Sigmoid colon (tissue), 6 donors: ENCODE measurements at regions not wholly inside any gene's neighbourhood (a gene's known extent, or its start where the extent isn't known, plus 50 kb on each side); places are given as distances from the start of the nearest gene placed in this dataset.

Source experiments
- DNase-seq: peaks from one replicate; pipeline ENCODE4 v3.0.0-alpha.2; 2019
- H3K27ac ChIP-seq, 4 donors: fragments of 200-600 bp; sonication (generic); one replicate each; pipeline ENCODE4 v1.5.1; 2016 to 2019; ENCODE audit warnings: mild to moderate bottlenecking in 1 of 4
- H3K27me3 ChIP-seq, 3 donors: fragments of 200-600 bp; sonication (generic); one replicate each; pipeline ENCODE4 v1.5.1; 2019; ENCODE audit warnings: mild to moderate bottlenecking in 1 of 3
- H3K36me3 ChIP-seq, 4 donors: fragments of 200-600 bp; sonication (generic); one replicate each; pipeline ENCODE4 v1.5.1; 2016 to 2019
- H3K4me1 ChIP-seq, 4 donors: fragments of 200-600 bp; sonication (generic); one replicate each; pipeline ENCODE4 v1.5.1; 2017 to 2019
- H3K4me3 ChIP-seq, 4 donors: fragments of 200-600 bp; sonication (generic); one replicate each; pipeline ENCODE4 v1.5.1; 2017 to 2019; ENCODE audit warnings: mild to moderate bottlenecking in 2 of 4, moderate library complexity in 1 of 4
- H3K9me3 ChIP-seq, 4 donors: fragments of 200-600 bp in 3 of 4; sonication (generic) in 3 of 4; one replicate each; pipeline versions ENCODE4 v1.5.1 to v1.6.1; 2013 to 2019
- CTCF ChIP-seq, 4 experiments: fragments of 450-650 bp in 3 of 4; fragments of 200-600 bp in 1 of 4; IDR thresholded peaks; one replicate each; pipeline ENCODE4 v1.5.1; 2016 to 2019; ENCODE audit warnings: antibody characterized with exemption in 4 of 4, mild to moderate bottlenecking in 3 of 4, moderate library complexity in 2 of 4
- EP300 ChIP-seq, 4 donors: sonication (generic); formaldehyde crosslinking; IDR thresholded peaks; one replicate each; pipeline ENCODE4 v1.6.1; 2017; ENCODE audit warnings: antibody characterized with exemption in 4 of 4
- POLR2A ChIP-seq, 2 donors: fragments of 450-650 bp; IDR thresholded peaks; one replicate each; pipeline ENCODE4 v1.6.1; 2016; ENCODE audit warnings: antibody characterized with exemption in 2 of 2, mild to moderate bottlenecking in 2 of 2, moderate library complexity in 2 of 2
- POLR2AphosphoS5 ChIP-seq, 4 donors: sonication (generic); formaldehyde crosslinking; IDR thresholded peaks; one replicate each; pipeline ENCODE4 v1.6.1; 2017; ENCODE audit warnings: antibody characterized with exemption in 4 of 4
- WGBS, 2 donors: extraction: QIAGEN DNeasy Blood & Tissue Kit; methylation state at CpG; one replicate each; pipeline ENCODE4 v1.1.7; 2013; 5-methylcytosine and 5-hydroxymethylcytosine counted together
- intact Hi-C: fragments of 100-400 bp; cut with DNase I; formaldehyde crosslinking; loops from one replicate; pipeline ENCODE4 v1.15.1; 2023
- donor health status: healthy with polysubstance abuse.
- donor health status: healthy.

- TF ChIP-seq CTCF (IDR thresholded peaks at IDR 0.05) (no peak), EP300 (IDR thresholded peaks at IDR 0.05) (no peak), POLR2A (IDR thresholded peaks at IDR 0.05) (no peak), POLR2AphosphoS5 (IDR thresholded peaks at IDR 0.05) (no peak)
- DNase-seq: no peak
- 89 to 92% methylated on average over 2 of the region's 2 CpGs for WGBS, 2 donors
- H3K4me3 ChIP-seq: no peak overlapping the region
- intact Hi-C loops: no loop called here
- H3K36me3 ChIP-seq: no peaks in the 10 kb centered on the region
- H3K27ac ChIP-seq: no peak overlapping the region
- no peaks in the 10 kb centered on the region for H3K4me1 ChIP-seq
- no peaks in the 10 kb centered on the region for H3K9me3 ChIP-seq
- no peaks in the 10 kb centered on the region for H3K27me3 ChIP-seq
These were observed 498.4 kb downstream of the DSC3 start for GRCh38 chr18:30544141-30544540.

GRCh38 chr18:30533716-30534115 is 508.8 kb downstream of the DSC3 start:
- Histone ChIP-seq H3K27ac (no peak overlapping the region), H3K36me3 (no peaks in the 10 kb centered on the region), H3K4me1 (no peaks in the 10 kb centered on the region), H3K27me3 (no peaks in the 10 kb centered on the region), H3K4me3 (no peak overlapping the region), H3K9me3 (no peaks in the 10 kb centered on the region)
- intact Hi-C loops: no loop called here
- 90 to 91% methylated on average over 1 of the region's 1 CpG for WGBS, 2 donors
- no peak for DNase-seq
- TF ChIP-seq POLR2A (IDR thresholded peaks at IDR 0.05): no peak
- no peak for TF ChIP-seq EP300 (IDR thresholded peaks at IDR 0.05)
- TF ChIP-seq POLR2AphosphoS5 (IDR thresholded peaks at IDR 0.05): no peak
- no peak for TF ChIP-seq CTCF (IDR thresholded peaks at IDR 0.05)

- Histone ChIP-seq H3K9me3 (no peaks in the 10 kb centered on the region), H3K27ac (no peak overlapping the region), H3K4me1 (no peaks in the 10 kb centered on the region), H3K27me3 (no peaks in the 10 kb centered on the region), H3K4me3 (no peak overlapping the region), H3K36me3 (no peaks in the 10 kb centered on the region)
- no peak for DNase-seq
- intact Hi-C loops: no loop called here
- TF ChIP-seq POLR2A (IDR thresholded peaks at IDR 0.05): no peak
- no peak for TF ChIP-seq CTCF (IDR thresholded peaks at IDR 0.05)
- TF ChIP-seq POLR2AphosphoS5 (IDR thresholded peaks at IDR 0.05): no peak
- TF ChIP-seq EP300 (IDR thresholded peaks at IDR 0.05): no peak
- 91 to 95% methylated on average over 1 of the region's 1 CpG for WGBS, 2 donors
These were observed 514.6 kb downstream of the DSC3 start for GRCh38 chr18:30527917-30528316.

- TF ChIP-seq POLR2A (IDR thresholded peaks at IDR 0.05) (no peak), POLR2AphosphoS5 (IDR thresholded peaks at IDR 0.05) (no peak), EP300 (IDR thresholded peaks at IDR 0.05) (no peak), CTCF (IDR thresholded peaks at IDR 0.05) (no peak)
- WGBS, 2 donors: 88 to 89% methylated on average over 1 of the region's 1 CpG
These were observed 515.3 kb downstream of the DSC3 start for GRCh38 chr18:30527226-30527625.

GRCh38 chr18:30522288-30522929 is 520.1 kb downstream of the DSC3 start:
- WGBS, 2 donors: 86 to 88% methylated on average over 4 of the region's 4 CpGs
- intact Hi-C loops: no loop called here
- Histone ChIP-seq H3K27ac (no peak overlapping the region), H3K36me3 (no peaks in the 10 kb centered on the region), H3K4me1 (no peaks in the 10 kb centered on the region), H3K27me3 (no peaks in the 10 kb centered on the region), H3K4me3 (no peak overlapping the region), H3K9me3 (no peaks in the 10 kb centered on the region)
- TF ChIP-seq POLR2A (IDR thresholded peaks at IDR 0.05) (no peak), CTCF (IDR thresholded peaks at IDR 0.05) (no peak), POLR2AphosphoS5 (IDR thresholded peaks at IDR 0.05) (no peak), EP300 (IDR thresholded peaks at IDR 0.05) (no peak)
- DNase-seq: no peak

More at GRCh38 chr18:30527226-30527625, 515.3 kb downstream of the DSC3 start:
- DNase-seq: no peak
- Histone ChIP-seq H3K4me1 (no peaks in the 10 kb centered on the region), H3K9me3 (no peaks in the 10 kb centered on the region), H3K36me3 (no peaks in the 10 kb centered on the region), H3K27ac (no peak overlapping the region), H3K4me3 (no peak overlapping the region), H3K27me3 (no peaks in the 10 kb centered on the region)
- intact Hi-C loops: no loop called here
